K562 (cell line): ENCODE measurements at regions not wholly inside any gene's neighbourhood (a gene's known extent, or its start where the extent isn't known, plus 50 kb on each side); places are given as distances from the start of the nearest gene placed in this dataset.

ENCODE experiments used
- ATF1 ChIP-seq, 2 experiments: fragments of 450-650 bp in 1 of 2; IDR thresholded peaks; 2 replicates each; pipeline ENCODE4 v1.6.1; 2016; ENCODE audit warnings: missing compliant biosample characterization in 1 of 2, missing genetic modification characterization in 1 of 2
- CHCHD3 ChIP-seq: fragments of 250-450 bp; sonication (Bioruptor Pico); IDR thresholded peaks from 2 replicates; pipeline ENCODE4 v2.1.2; 2022; ENCODE audit warnings: mild to moderate bottlenecking
- CREM ChIP-seq: IDR thresholded peaks from 2 replicates; pipeline ENCODE4 v1.6.1; 2014; ENCODE audit warnings: antibody characterized with exemption, low read depth
- DIDO1 ChIP-seq: fragments of 450-650 bp; IDR thresholded peaks from 2 replicates; pipeline ENCODE4 v1.6.1; 2016; ENCODE audit warnings: low read depth, missing biosample characterization, missing genetic modification characterization
- ELF2 ChIP-seq: fragments of 250-450 bp; sonication (Bioruptor Pico); IDR thresholded peaks from 2 replicates; pipeline ENCODE4 v1.5.0; 2021; ENCODE audit warnings: mild to moderate bottlenecking
- HLTF ChIP-seq: fragments of 450-650 bp; IDR thresholded peaks from 2 replicates; pipeline ENCODE4 v1.6.1; 2016
- MCM7 ChIP-seq, 2 experiments: fragments of 450-650 bp; IDR thresholded peaks; 2 replicates each; pipeline ENCODE4 v1.6.1; 2016 to 2018
- SRSF7 ChIP-seq: fragments of 200-400 bp; formaldehyde crosslinking; optimal IDR thresholded peaks from 2 replicates; pipeline ENCODE3; 2017; ENCODE audit warnings: mild to moderate bottlenecking, low read depth, low read length
- STAT5B ChIP-seq: fragments of 250-450 bp; sonication (Bioruptor Pico); IDR thresholded peaks from 2 replicates; pipeline ENCODE4 v1.8.0; 2021; ENCODE audit warnings: mild to moderate bottlenecking, inconsistent platforms
- TAF1 ChIP-seq: IDR thresholded peaks from 2 replicates; pipeline ENCODE4 v1.6.1; 2011; ENCODE audit warnings: mild to moderate bottlenecking, low read length, moderate library complexity; ENCODE audit not compliant: insufficient read depth, control insufficient read depth, severe bottlenecking; ENCODE audit errors: extremely low read depth
- TEAD2 ChIP-seq: fragments of 450-650 bp; IDR thresholded peaks from 2 replicates; pipeline ENCODE4 v1.6.1; 2016; ENCODE audit warnings: missing genetic modification characterization, control low read depth, missing compliant biosample characterization
- ZFPM2 ChIP-seq: fragments of 250-450 bp; sonication (Bioruptor Pico); IDR thresholded peaks from 2 replicates; pipeline ENCODE4 v1.5.1; 2022; ENCODE audit warnings: mild to moderate bottlenecking
- ZKSCAN8 ChIP-seq: fragments of 200-800 bp; sonication (Bioruptor generic); IDR thresholded peaks from 2 replicates; pipeline ENCODE4 v1.6.1; 2016; ENCODE audit warnings: missing genetic modification characterization, missing compliant biosample characterization
- ZNF124 ChIP-seq: sonication (generic); formaldehyde crosslinking; IDR thresholded peaks from 2 replicates; pipeline ENCODE4 v1.8.1; 2022; ENCODE audit warnings: missing genetic modification reagents
- TF ChIP-seq, protein P1 (sequence below): fragments of 150-350 bp; conservative IDR thresholded peaks from 2 replicates; pipeline ENCODE4 v1.6.1; 2014; ENCODE audit warnings: low read length
- TF ChIP-seq, protein P2 (sequence below): sonication (generic); formaldehyde crosslinking; IDR thresholded peaks from 2 replicates; pipeline ENCODE4 v1.8.0; 2022; ENCODE audit warnings: mild to moderate bottlenecking, missing genetic modification reagents

DNA sequence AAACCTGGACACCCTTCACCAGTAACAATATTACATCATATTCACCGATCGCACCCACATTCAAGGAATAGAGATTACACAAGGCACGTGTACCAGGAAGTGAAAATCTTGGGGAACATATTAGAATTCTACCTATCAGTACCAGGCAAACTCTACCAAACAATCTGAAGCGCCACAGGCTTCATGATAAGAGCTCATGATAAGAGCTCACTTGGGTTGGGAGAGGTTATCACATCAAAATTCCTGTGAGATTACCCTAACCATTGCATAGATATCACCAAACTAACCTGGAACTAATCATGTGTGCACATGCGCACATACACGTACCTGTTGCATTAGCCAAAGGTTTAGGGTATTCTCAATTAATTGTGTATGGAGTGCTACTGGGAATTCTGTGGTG, 1861.3 kb downstream of the PCDH9 start (continued):
- TF ChIP-seq, protein P1, sequence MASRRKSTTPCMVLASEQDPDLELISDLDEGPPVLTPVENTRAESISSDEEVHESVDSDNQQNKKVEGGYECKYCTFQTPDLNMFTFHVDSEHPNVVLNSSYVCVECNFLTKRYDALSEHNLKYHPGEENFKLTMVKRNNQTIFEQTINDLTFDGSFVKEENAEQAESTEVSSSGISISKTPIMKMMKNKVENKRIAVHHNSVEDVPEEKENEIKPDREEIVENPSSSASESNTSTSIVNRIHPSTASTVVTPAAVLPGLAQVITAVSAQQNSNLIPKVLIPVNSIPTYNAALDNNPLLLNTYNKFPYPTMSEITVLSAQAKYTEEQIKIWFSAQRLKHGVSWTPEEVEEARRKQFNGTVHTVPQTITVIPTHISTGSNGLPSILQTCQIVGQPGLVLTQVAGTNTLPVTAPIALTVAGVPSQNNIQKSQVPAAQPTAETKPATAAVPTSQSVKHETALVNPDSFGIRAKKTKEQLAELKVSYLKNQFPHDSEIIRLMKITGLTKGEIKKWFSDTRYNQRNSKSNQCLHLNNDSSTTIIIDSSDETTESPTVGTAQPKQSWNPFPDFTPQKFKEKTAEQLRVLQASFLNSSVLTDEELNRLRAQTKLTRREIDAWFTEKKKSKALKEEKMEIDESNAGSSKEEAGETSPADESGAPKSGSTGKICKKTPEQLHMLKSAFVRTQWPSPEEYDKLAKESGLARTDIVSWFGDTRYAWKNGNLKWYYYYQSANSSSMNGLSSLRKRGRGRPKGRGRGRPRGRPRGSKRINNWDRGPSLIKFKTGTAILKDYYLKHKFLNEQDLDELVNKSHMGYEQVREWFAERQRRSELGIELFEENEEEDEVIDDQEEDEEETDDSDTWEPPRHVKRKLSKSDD, result no peak
- TF ChIP-seq ZFPM2 (no peak), ATF1 (CRISPR knock-in tag; IDR thresholded peaks at IDR 0.05) (no peak), ATF1 (tag; IDR thresholded peaks at IDR 0.05) (no peak), HLTF (no peak), CREM (no peak), TEAD2 (tag) (no peak), MCM7 (IDR thresholded peaks at IDR 0.05) (no peak), ZKSCAN8 (CRISPR knock-in tag) (no peak), TAF1 (no peak), DIDO1 (tag) (no peak), CHCHD3 (CRISPR knock-in tag) (no peak), ZNF124 (CRISPR knock-in tag) (no peak), STAT5B (CRISPR knock-in tag) (no peak), SRSF7 (no peak), ELF2 (no peak)
- TF ChIP-seq, protein P2, sequence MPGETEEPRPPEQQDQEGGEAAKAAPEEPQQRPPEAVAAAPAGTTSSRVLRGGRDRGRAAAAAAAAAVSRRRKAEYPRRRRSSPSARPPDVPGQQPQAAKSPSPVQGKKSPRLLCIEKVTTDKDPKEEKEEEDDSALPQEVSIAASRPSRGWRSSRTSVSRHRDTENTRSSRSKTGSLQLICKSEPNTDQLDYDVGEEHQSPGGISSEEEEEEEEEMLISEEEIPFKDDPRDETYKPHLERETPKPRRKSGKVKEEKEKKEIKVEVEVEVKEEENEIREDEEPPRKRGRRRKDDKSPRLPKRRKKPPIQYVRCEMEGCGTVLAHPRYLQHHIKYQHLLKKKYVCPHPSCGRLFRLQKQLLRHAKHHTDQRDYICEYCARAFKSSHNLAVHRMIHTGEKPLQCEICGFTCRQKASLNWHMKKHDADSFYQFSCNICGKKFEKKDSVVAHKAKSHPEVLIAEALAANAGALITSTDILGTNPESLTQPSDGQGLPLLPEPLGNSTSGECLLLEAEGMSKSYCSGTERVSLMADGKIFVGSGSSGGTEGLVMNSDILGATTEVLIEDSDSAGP (CRISPR knock-in tag), result no peak
- TF ChIP-seq, all 486 proteins: peak for 0
